IMR-90 (cell line): ENCODE measurements at regions not wholly inside any gene's neighbourhood (a gene's known extent, or its start where the extent isn't known, plus 50 kb on each side); places are given as distances from the start of the nearest gene placed in this dataset.

Experiments used
- ATAC-seq: fragments of 200-7000 bp; cut with Tn5 transposase; 2 replicates; pipeline ENCODE4 v1.9.1; 2020; ENCODE audit warnings: low read depth, mild to moderate bottlenecking, moderate library complexity
- BruUV-seq: library from RNA; stranded (reverse); fragments of 400-500 nt; replicated peaks from 2 replicates; lab custom pipeline; 2021; lab: Mats Ljungman, UMichigan
- CTCF ChIA-PET: fragments of 300-600 bp; formaldehyde crosslinking; extraction: SDS; loops from one replicate; lab custom pipeline; 2021; ENCODE audit warnings: antibody characterized with exemption; lab: Yijun Ruan, JAX
- POLR2A ChIA-PET: fragments of 300-600 bp; sonication (Branson Sonifier 250); formaldehyde crosslinking; loops from one replicate; lab custom pipeline; 2022; ENCODE audit warnings: antibody characterized with exemption; ENCODE audit not compliant: unreplicated experiment; lab: Charles Lee
- DNase-seq: peaks from one replicate; pipeline ENCODE4 v3.0.0; 2013
- H2AFZ ChIP-seq: replicated peaks from 2 replicates; pipeline ENCODE3; 2013; ENCODE audit warnings: low read length, mild to moderate bottlenecking; ENCODE audit not compliant: poor library complexity
- H2AK5ac ChIP-seq: 2 replicates; pipeline ENCODE4 v1.6.1; 2013; ENCODE audit warnings: low read depth, low read length, inconsistent platforms
- H2AK9ac ChIP-seq: replicated peaks from 2 replicates; pipeline ENCODE3; 2013; ENCODE audit warnings: mild to moderate bottlenecking, low read depth, low read length, moderate library complexity; ENCODE audit not compliant: poor library complexity
- H2BK120ac ChIP-seq: 2 replicates; pipeline ENCODE4 v1.6.1; 2013; ENCODE audit warnings: low read depth, low read length, inconsistent platforms
- H2BK15ac ChIP-seq: 3 replicates; pipeline ENCODE4 v1.6.1; 2013; ENCODE audit warnings: low read depth, low read length, inconsistent platforms
- H2BK20ac ChIP-seq: 2 replicates; pipeline ENCODE4 v1.6.1; 2013; ENCODE audit warnings: low read depth, mild to moderate bottlenecking, inconsistent platforms, low read length, moderate library complexity
- H2BK5ac ChIP-seq: 2 replicates; pipeline ENCODE4 v1.6.1; 2013; ENCODE audit warnings: mild to moderate bottlenecking, low read depth, low read length, inconsistent platforms; ENCODE audit not compliant: poor library complexity, severe bottlenecking
- H3K14ac ChIP-seq: replicated peaks from 2 replicates; pipeline ENCODE4 v1.6.1; 2013; ENCODE audit warnings: low read depth, low read length, inconsistent platforms
- H3K18ac ChIP-seq: 2 replicates; pipeline ENCODE4 v1.6.1; 2013; ENCODE audit warnings: low read depth, low read length, control low read depth
- H3K23ac ChIP-seq: 2 replicates; pipeline ENCODE4 v1.6.1; 2013; ENCODE audit warnings: low read depth, low read length, inconsistent platforms
- H3K27ac ChIP-seq: 2 replicates; pipeline ENCODE4 v1.5.1; 2013; ENCODE audit warnings: mild to moderate bottlenecking, control low read depth, low read length; ENCODE audit not compliant: insufficient read depth
- H3K27me3 ChIP-seq: 2 replicates; pipeline ENCODE4 v1.6.1; 2013; ENCODE audit warnings: low read length; ENCODE audit not compliant: control insufficient read depth, insufficient read depth
- H3K36me3 ChIP-seq: 2 replicates; pipeline ENCODE4 v1.6.1; 2013; ENCODE audit warnings: low read length, mixed read lengths; ENCODE audit not compliant: control insufficient read depth, insufficient read depth
- H3K4ac ChIP-seq: 2 replicates; pipeline ENCODE4 v1.6.1; 2013; ENCODE audit warnings: low read depth, low read length, inconsistent platforms
- H3K4me1 ChIP-seq: 2 replicates; pipeline ENCODE4 v1.6.1; 2013; ENCODE audit warnings: low read length, mixed read lengths; ENCODE audit not compliant: control insufficient read depth, insufficient read depth
- H3K4me2 ChIP-seq: 2 replicates; pipeline ENCODE4 v1.6.1; 2013; ENCODE audit warnings: low read depth, mild to moderate bottlenecking, control low read depth, low read length, moderate library complexity
- H3K4me3 ChIP-seq: 2 replicates; pipeline ENCODE4 v1.5.1; 2013; ENCODE audit warnings: low read depth, mild to moderate bottlenecking, control low read depth, low read length, moderate library complexity; ENCODE audit not compliant: insufficient read depth
- H3K56ac ChIP-seq: 2 replicates; pipeline ENCODE4 v1.6.1; 2013; ENCODE audit warnings: low read length, inconsistent platforms; ENCODE audit not compliant: insufficient read depth; ENCODE audit errors: extremely low read depth
- H3K79me1 ChIP-seq, 2 experiments: 2 replicates each; pipeline ENCODE4 v1.6.1; 2013; ENCODE audit warnings: low read length in 2 of 2, inconsistent platforms in 1 of 2, low read depth in 1 of 2
- H3K9ac ChIP-seq: 2 replicates; pipeline ENCODE4 v1.6.1; 2013; ENCODE audit warnings: low read depth, low read length, control low read depth
- H3K9me1 ChIP-seq: 2 replicates; pipeline ENCODE4 v1.6.1; 2013; ENCODE audit warnings: low read length, inconsistent platforms; ENCODE audit not compliant: insufficient read depth
- H3K9me3 ChIP-seq: 2 replicates; pipeline ENCODE4 v1.6.1; 2013; ENCODE audit warnings: low read length; ENCODE audit not compliant: control insufficient read depth, insufficient read depth
- H4K20me1 ChIP-seq: 2 replicates; pipeline ENCODE4 v1.6.1; 2013; ENCODE audit warnings: low read length, inconsistent platforms; ENCODE audit not compliant: insufficient read depth
- H4K5ac ChIP-seq: 2 replicates; pipeline ENCODE4 v1.6.1; 2013; ENCODE audit warnings: mild to moderate bottlenecking, low read depth, low read length, control low read depth
- H4K8ac ChIP-seq, 2 experiments: 2 replicates each; pipeline ENCODE4 v1.6.1; 2013; ENCODE audit warnings: low read depth in 2 of 2, low read length in 2 of 2, control low read depth in 1 of 2, inconsistent platforms in 1 of 2
- H4K91ac ChIP-seq: 2 replicates; pipeline ENCODE4 v1.6.1; 2013; ENCODE audit warnings: low read depth, low read length, inconsistent platforms; ENCODE audit not compliant: insufficient read depth
- CHD1 ChIP-seq: IDR thresholded peaks from 2 replicates; pipeline ENCODE4 v1.6.1; 2012; ENCODE audit warnings: low read depth, low read length, improper control_type of control experiment
- FOS ChIP-seq: fragments of 150-350 bp; IDR thresholded peaks from 2 replicates; pipeline ENCODE4 v1.6.1; 2016; ENCODE audit warnings: low read depth, low read length
- MAZ ChIP-seq: IDR thresholded peaks from 2 replicates; pipeline ENCODE4 v1.6.1; 2012; ENCODE audit warnings: low read depth, mild to moderate bottlenecking, low read length, improper control_type of control experiment, moderate library complexity, borderline replicate concordance
- POLR2A ChIP-seq: IDR thresholded peaks from 2 replicates; pipeline ENCODE4 v1.6.1; 2012; ENCODE audit warnings: mild to moderate bottlenecking, low read depth, low read length
- RAD21 ChIP-seq: IDR thresholded peaks from 2 replicates; pipeline ENCODE4 v1.6.1; 2012; ENCODE audit warnings: low read length, improper control_type of control experiment
- RFX5 ChIP-seq: IDR thresholded peaks from 2 replicates; pipeline ENCODE4 v1.8.0; 2012; ENCODE audit warnings: low read depth, mild to moderate bottlenecking, low read length, moderate library complexity
- dilution Hi-C: fragments of 300-500 bp; cut with HindIII; formaldehyde crosslinking; loops from one replicate; pipeline ENCODE4 v1.14.3; 2018; ENCODE audit warnings: low sequenced_read_pairs; ENCODE audit not compliant: unreplicated experiment
- in situ Hi-C: fragments of 300-500 bp; cut with MboI; formaldehyde crosslinking; loops from 3 replicates; pipeline ENCODE4 v1.14.3; 2019; ENCODE audit warnings: low sequenced_read_pairs, inconsistent platforms, mixed read lengths
- intact Hi-C: fragments of 100-400 bp; cut with micrococcal nuclease; formaldehyde crosslinking; loops from 2 replicates; pipeline ENCODE4 v1.10.0; 2022
- TF ChIP-seq, protein P1 (sequence below): fragments of 150-350 bp; IDR thresholded peaks from 2 replicates; pipeline ENCODE4 v1.6.1; 2016; ENCODE audit warnings: low read depth, mild to moderate bottlenecking, low read length, moderate library complexity, borderline replicate concordance
- TF ChIP-seq, protein P2 (sequence below): conservative IDR thresholded peaks from 2 replicates; pipeline ENCODE4 v1.5.1; 2012; ENCODE audit warnings: mild to moderate bottlenecking, low read depth, low read length, improper control_type of control experiment

DNA sequence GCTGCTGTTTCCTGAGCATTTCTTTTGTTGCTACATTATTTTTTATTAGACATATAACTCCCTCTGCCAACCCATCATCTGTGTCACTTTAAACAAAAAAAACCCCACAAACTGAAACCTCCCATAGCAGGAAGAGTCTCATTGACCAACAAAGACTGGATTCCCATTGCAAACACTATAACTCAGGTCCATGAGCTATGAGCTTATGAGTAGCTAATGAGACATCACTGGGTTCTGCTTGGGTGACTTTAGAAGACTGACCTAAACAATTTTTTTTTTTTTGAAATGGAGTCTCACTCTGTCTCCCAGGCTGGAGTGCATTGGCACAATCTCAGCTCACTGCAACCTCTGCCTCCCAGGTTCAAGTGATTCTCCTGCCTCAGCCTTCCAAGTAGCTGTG is 212.8 kb downstream of the LTN1 start:
- no peaks in the 10 kb centered on the region for H3K9me3 ChIP-seq
- no peaks in the 10 kb centered on the region for H3K79me1 ChIP-seq
- H2BK20ac ChIP-seq, result no peak overlapping the region
- no peak overlapping the region for H3K14ac ChIP-seq
- H4K8ac ChIP-seq, result no peak overlapping the region
- no peak for DNase-seq
- no peak overlapping the region for H4K91ac ChIP-seq
- in situ Hi-C loops, result no loop called here
- TF ChIP-seq, protein P1, sequence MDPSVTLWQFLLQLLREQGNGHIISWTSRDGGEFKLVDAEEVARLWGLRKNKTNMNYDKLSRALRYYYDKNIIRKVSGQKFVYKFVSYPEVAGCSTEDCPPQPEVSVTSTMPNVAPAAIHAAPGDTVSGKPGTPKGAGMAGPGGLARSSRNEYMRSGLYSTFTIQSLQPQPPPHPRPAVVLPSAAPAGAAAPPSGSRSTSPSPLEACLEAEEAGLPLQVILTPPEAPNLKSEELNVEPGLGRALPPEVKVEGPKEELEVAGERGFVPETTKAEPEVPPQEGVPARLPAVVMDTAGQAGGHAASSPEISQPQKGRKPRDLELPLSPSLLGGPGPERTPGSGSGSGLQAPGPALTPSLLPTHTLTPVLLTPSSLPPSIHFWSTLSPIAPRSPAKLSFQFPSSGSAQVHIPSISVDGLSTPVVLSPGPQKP, result no peak
- TF ChIP-seq CHD1 (no peak), RFX5 (no peak), POLR2A (no peak), RAD21 (no peak), FOS (no peak), MAZ (no peak)
- TF ChIP-seq, protein P2, sequence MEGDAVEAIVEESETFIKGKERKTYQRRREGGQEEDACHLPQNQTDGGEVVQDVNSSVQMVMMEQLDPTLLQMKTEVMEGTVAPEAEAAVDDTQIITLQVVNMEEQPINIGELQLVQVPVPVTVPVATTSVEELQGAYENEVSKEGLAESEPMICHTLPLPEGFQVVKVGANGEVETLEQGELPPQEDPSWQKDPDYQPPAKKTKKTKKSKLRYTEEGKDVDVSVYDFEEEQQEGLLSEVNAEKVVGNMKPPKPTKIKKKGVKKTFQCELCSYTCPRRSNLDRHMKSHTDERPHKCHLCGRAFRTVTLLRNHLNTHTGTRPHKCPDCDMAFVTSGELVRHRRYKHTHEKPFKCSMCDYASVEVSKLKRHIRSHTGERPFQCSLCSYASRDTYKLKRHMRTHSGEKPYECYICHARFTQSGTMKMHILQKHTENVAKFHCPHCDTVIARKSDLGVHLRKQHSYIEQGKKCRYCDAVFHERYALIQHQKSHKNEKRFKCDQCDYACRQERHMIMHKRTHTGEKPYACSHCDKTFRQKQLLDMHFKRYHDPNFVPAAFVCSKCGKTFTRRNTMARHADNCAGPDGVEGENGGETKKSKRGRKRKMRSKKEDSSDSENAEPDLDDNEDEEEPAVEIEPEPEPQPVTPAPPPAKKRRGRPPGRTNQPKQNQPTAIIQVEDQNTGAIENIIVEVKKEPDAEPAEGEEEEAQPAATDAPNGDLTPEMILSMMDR, result no peak
- no peaks in the 10 kb centered on the region for H4K20me1 ChIP-seq
- no peak overlapping the region for H2BK15ac ChIP-seq
- H2BK5ac ChIP-seq, result no peak overlapping the region
- H3K18ac ChIP-seq, result no peak overlapping the region
- no peak overlapping the region for H2AK9ac ChIP-seq
- BruUV-seq, result no TSS peak
- no peak overlapping the region for H3K4ac ChIP-seq
- no peaks in the 10 kb centered on the region for H3K36me3 ChIP-seq
- no peak overlapping the region for H2AFZ ChIP-seq
- peaks cover 4% of the 10 kb centered on the region; the same call in 1 of the 2 replicates for H3K4me1 ChIP-seq
- no peak overlapping the region for H3K4me2 ChIP-seq
- H3K56ac ChIP-seq, result no peak overlapping the region
- ChIA-PET POLR2A (no interaction called here), CTCF (no interaction called here)
- intact Hi-C loops, result loop anchor here (10.0 kb wide), 1 partner anchor 1935 kb away; the partner anchor contains the start of gene ADAMTS1
- no peak overlapping the region for H3K9ac ChIP-seq
- no peak overlapping the region for H3K4me3 ChIP-seq
- no peak for ATAC-seq
- no peak overlapping the region for H2BK120ac ChIP-seq
- dilution Hi-C loops, result no loop called here
- H4K5ac ChIP-seq, result no peak overlapping the region
- H3K27me3 ChIP-seq, result no peaks in the 10 kb centered on the region
- no peak overlapping the region for H3K23ac ChIP-seq
- H3K9me1 ChIP-seq, result no peaks in the 10 kb centered on the region
- H3K27ac ChIP-seq, result no peak overlapping the region
- no peak overlapping the region for H2AK5ac ChIP-seq
